GM19240 (cell line): ENCODE measurements at regions not wholly inside any gene's neighbourhood (a gene's known extent, or its start where the extent isn't known, plus 50 kb on each side); places are given as distances from the start of the nearest gene placed in this dataset.

Source experiments
- DNase-seq: peaks from one replicate; pipeline ENCODE4 v3.0.0; 2011; ENCODE audit warnings: low spot score; ENCODE audit not compliant: insufficient read length

- no peak for DNase-seq
These were observed 662.5 kb upstream of the SALL1 start for GRCh38 chr16:51813609-51814008.

- DNase-seq: no peak
These were observed 661.9 kb upstream of the SALL1 start for GRCh38 chr16:51812945-51813344.

DNA sequence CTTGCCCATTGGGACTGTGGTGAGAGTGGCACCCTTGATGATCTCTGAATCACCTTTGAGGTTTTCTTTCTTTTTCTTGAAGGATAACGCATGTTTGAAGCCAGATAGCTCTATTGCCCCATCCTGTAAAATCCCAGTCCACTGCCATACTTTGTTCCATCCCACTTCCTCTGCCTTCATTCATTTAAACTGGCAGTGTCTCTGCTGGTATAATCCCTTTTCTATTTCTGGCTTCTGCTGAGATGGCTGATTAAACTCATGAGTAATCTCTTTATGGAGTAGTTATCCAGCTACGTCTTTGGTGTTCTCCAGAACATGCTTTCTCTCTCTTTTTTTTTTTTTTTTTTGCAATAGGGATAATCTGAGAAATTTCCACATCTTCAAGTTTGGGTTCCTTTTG is 656.5 kb upstream of the SALL1 start:
- DNase-seq: no peak

GRCh38 chr16:51801635-51802034 is 650.6 kb upstream of the SALL1 start:
- DNase-seq: no peak

- DNase-seq: no peak
These were observed 646.7 kb upstream of the SALL1 start for GRCh38 chr16:51797669-51798259.

DNA sequence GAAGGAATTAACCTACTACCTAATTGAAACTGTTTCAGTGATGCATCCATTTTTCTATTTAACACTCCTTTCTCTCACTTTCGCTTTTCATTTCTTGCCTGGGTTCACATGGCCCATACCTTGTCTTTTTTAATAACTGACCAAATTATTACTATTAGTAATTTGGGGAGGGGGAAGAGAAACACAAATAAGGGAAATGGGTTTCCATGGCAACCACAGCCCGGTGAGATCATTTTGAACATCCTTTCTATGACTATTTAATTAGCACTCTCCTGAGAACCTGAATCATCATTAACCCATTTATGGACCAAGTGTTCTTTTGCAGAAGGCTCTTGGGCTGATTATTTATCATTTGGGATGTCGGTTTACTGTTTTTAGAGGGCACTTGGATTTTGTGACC is 628.2 kb upstream of the SALL1 start:
- DNase-seq: no peak

- no peak for DNase-seq
These were observed 622.2 kb upstream of the SALL1 start for GRCh38 chr16:51773071-51773890.

- DNase-seq: no peak
These were observed 615.7 kb upstream of the SALL1 start for GRCh38 chr16:51766739-51767138.

GRCh38 chr16:51763072-51763661 is 612.1 kb upstream of the SALL1 start:
- DNase-seq: no peak

- peak; percentile 30 for DNase-seq
These were observed 611.3 kb upstream of the SALL1 start for GRCh38 chr16:51762081-51762996.

DNA sequence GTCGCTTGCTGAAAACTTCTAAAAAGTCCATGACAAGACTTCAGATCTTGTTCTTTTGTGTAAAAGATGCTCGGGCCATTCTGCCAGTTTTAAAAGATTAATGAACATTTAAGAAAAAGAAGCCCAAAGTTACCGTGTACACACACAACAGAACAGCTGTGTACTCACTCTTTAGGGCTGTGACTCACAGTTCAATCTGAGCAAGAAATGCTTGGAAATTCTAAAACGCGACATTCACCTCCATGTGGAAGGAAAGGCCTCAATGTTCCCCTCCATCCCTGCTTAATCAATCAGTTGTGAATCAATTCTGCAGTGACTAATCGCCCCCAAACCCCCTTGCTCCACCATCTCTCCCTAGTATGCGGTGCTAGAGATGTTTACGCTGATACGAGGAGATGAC is 609.9 kb upstream of the SALL1 start:
- no peak for DNase-seq

GRCh38 chr16:51759999-51760398 is 608.9 kb upstream of the SALL1 start:
- no peak for DNase-seq

DNA sequence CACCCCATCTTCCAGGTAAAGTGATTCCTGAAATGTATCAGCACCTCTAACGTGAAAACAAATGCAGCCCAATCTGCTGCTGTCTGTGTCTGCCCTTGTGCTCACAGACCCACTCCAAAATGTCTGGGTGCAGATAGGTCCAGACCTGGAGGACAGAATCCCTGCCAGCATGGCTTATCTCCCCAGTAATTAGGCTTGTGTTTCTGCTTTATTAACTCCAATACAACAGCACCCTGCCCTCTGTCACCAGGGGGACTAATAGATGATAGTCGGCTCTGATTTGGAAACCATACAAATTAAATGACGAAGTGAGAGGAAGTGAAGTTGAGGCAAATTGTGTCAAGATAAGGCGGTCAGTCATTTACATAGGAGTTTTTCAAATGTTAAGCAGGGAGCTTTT is 608.3 kb upstream of the SALL1 start:
- no peak for DNase-seq

DNA sequence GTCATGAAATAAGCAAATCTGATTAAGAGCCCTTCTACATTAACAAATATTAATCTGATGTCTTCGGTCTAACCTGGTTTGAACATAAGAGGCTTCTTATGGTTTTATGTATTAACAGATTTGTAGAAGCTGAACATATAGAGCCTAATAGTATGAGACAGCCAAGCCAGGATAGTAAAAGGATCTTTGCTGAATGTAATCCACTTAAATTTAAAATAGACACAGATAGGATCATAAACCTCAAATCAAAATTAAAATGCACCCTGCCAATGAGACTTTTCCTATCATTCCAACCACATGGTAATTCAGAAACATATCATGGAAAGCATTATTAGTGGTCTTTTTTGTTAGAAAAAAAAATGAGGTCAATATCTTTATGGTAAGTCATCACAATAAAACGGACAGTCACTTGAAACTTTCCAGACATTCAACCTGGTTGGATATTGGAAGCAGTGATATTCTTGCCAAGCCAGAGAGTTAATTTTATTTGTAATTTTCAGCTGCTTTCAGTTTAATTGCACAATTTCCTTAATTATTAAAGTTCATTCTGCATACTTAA is 606.9 kb upstream of the SALL1 start:
- no peak for DNase-seq

DNA sequence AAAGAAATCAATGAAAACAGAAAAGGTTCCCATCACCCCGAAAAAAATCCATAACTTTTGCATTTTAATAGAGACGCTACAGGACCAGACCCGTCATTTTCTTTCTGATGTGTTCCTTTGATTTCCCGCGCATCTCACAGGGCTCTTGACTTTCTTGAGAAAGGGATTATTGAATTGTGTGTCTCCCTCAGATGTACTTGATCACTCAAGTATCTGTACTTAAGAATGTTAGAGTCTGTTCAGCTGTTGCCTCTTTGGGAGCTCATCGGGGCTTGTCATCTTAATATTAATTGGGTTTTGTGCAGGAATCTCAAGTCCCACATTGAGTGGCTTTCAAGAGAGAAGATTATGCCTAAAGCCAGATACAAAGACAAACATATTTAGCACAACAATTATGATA is 606.4 kb upstream of the SALL1 start:
- no peak for DNase-seq

GRCh38 chr16:51757124-51757470 is 606.0 kb upstream of the SALL1 start:
- no peak for DNase-seq

DNA sequence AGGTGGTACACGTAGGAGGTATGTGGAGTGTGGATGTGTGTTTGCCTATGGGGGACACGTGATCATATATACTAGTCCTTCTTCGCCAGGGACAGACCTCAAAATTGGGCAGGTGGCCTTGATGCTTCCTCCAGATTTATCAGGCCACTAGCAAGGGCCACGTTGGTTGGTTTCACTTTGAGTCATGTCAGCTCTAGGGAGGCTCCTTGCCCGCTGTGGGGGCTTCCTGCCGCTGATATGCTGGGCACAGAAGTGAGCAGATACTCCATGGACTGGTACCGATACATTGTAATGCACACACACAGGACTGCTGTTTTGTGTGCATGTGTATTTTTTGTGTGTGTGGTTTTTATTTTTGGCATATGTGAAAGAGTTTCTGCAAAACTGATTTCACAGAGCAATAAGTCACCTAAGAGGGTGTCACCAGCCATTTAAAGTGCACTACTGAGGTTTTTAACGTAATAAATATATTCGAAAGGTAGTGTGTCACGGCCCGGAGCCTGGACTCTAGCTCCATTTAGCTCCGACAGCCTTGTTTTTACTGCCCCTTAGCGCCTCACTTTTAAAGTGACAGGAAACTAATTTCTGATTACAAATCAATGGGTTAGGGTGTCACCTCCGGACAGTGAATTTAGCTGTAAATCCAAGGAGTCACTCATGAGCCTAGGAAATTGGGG is 605.5 kb upstream of the SALL1 start:
- no peak for DNase-seq

DNA sequence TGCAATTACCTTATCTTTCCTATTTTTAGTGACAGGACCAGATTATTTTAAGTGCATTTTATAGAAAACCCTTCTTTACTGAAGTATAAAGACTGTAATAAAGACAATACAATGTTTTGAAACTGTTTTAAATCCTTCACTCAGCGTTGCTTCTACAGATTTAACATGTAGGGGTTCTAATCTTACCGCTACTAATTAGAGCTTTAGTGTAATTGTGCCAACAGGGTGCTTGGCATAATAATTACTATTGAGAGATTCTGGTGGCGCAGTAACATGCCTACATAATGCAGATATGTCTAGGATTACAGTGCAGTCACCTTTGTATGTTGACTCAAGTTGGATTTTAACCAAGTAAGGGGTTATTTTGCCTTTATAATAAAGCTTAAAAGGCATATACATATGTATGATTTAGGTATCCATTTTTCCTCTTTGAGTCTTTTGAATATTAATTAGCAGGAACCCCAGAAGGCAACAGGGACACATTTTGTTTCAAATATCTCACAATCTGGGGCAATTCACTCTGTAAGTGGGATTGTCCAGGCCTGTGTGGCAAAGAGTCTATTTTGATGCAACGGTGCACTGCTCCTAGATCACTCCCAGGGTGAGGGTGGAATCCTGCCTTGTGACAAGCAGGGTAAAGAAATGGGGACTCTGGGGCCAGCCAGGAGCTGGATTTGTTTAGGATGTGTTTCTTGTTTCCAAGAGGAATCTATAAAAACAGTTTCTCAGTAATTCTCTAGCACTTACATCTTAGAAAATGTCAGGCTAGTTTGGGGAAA is 604.7 kb upstream of the SALL1 start:
- DNase-seq: no peak

- DNase-seq: no peak
These were observed 604.0 kb upstream of the SALL1 start for GRCh38 chr16:51755039-51755501.
